HepG2 (cell line): ENCODE measurements at regions not wholly inside any gene's neighbourhood (a gene's known extent, or its start where the extent isn't known, plus 50 kb on each side); places are given as distances from the start of the nearest gene placed in this dataset.

ENCODE experiments used
- ATAC-seq: fragments of 200-7000 bp; cut with Tn5 transposase; 3 replicates; pipeline ENCODE4 v1.9.1; 2020; ENCODE audit warnings: mild to moderate bottlenecking, moderate library complexity
- BruUV-seq: library from RNA; stranded (reverse); fragments of 400-500 nt; replicated peaks from 2 replicates; lab custom pipeline; 2021; lab: Mats Ljungman, UMichigan
- CTCF ChIA-PET: fragments of 300-600 bp; formaldehyde crosslinking; extraction: SDS; loops from one replicate; lab custom pipeline; 2021; ENCODE audit warnings: low total read pairs, inconsistent platforms, low intra/inter-chr PET ratio; lab: Yijun Ruan, JAX
- POLR2A ChIA-PET: fragments of 350-600 bp; sonication (Branson Sonifier 250); formaldehyde crosslinking; loops from one replicate; lab custom pipeline; 2020; ENCODE audit warnings: antibody characterized with exemption, inconsistent platforms; lab: Yijun Ruan, JAX
- DNase-seq: peaks from one replicate; pipeline ENCODE4 v3.0.0-alpha.2; 2015; ENCODE audit warnings: low spot score
- FAIRE-seq: peaks from 3 replicates; lab custom pipeline; 2011; peaks lifted over from hg19 to GRCh38; lab: Jason Lieb, UNC
- H2AFZ ChIP-seq: one replicate; pipeline ENCODE4 v1.6.1; 2011; ENCODE audit warnings: low read length, inconsistent platforms
- H3K27ac ChIP-seq: fragments of 300-600 bp; 3 replicates; pipeline ENCODE4 v1.8.0; 2011; ENCODE audit warnings: mixed run types, mild to moderate bottlenecking, mixed read lengths, low read length, inconsistent platforms; ENCODE audit not compliant: insufficient read depth; ENCODE audit errors: extremely low read length
- H3K27me3 ChIP-seq, 2 experiments: fragments of 200-600 bp in 1 of 2; 2 replicates in 1 of 2; 3 replicates in 1 of 2; pipeline versions ENCODE4 v1.6.0 to v1.8.0; 2011; ENCODE audit warnings: low read length in 2 of 2, mild to moderate bottlenecking in 2 of 2, moderate library complexity in 2 of 2, inconsistent platforms in 1 of 2; ENCODE audit not compliant: insufficient read depth in 2 of 2, control insufficient read depth in 1 of 2
- H3K36me3 ChIP-seq, 2 experiments: fragments of 200-600 bp in 1 of 2; replicated peaks in 1 of 2; 2 replicates in 1 of 2; 3 replicates in 1 of 2; pipeline versions ENCODE4 v1.5.1 to v1.8.0; 2011; ENCODE audit warnings: low read length in 2 of 2, inconsistent platforms in 1 of 2; ENCODE audit not compliant: insufficient read depth in 2 of 2, control insufficient read depth in 1 of 2
- H3K4me1 ChIP-seq: 2 replicates; pipeline ENCODE4 v1.5.1; 2012; ENCODE audit warnings: low read length, inconsistent platforms; ENCODE audit not compliant: insufficient read depth
- H3K4me2 ChIP-seq: 2 replicates; pipeline ENCODE4 v1.6.0; 2011; ENCODE audit warnings: low read depth, low read length, inconsistent platforms
- H3K4me3 ChIP-seq, 3 experiments: fragments of 200-600 bp in 1 of 3; sonication (generic), shearing (Covaris generic) in 1 of 3; replicated peaks in 1 of 3; 2 replicates each; pipeline ENCODE4 v1.5.1; 2011 to 2016; ENCODE audit warnings: low read length in 3 of 3, inconsistent platforms in 2 of 3, low read depth in 2 of 3, mild to moderate bottlenecking in 2 of 3, control low read depth in 1 of 3, mixed read lengths in 1 of 3; ENCODE audit not compliant: insufficient read depth in 1 of 3
- H3K79me2 ChIP-seq: one replicate; pipeline ENCODE4 v1.6.1; 2011; ENCODE audit warnings: low read length, inconsistent platforms; ENCODE audit not compliant: insufficient read depth
- H3K9ac ChIP-seq: 2 replicates; pipeline ENCODE4 v1.6.0; 2011; ENCODE audit warnings: mild to moderate bottlenecking, low read depth, low read length, inconsistent platforms; ENCODE audit not compliant: insufficient read depth
- H3K9me3 ChIP-seq: 2 replicates; pipeline ENCODE4 v1.5.1; 2012; ENCODE audit warnings: mild to moderate bottlenecking, low read length
- H4K20me1 ChIP-seq: 2 replicates; pipeline ENCODE4 v1.6.0; 2011; ENCODE audit warnings: inconsistent platforms, mild to moderate bottlenecking, low read length, moderate library complexity; ENCODE audit not compliant: insufficient read depth
- DZIP1 ChIP-seq: sonication (generic); formaldehyde crosslinking; IDR thresholded peaks from 2 replicates; pipeline ENCODE4 v1.5.0; 2020; ENCODE audit warnings: mild to moderate bottlenecking, missing genetic modification reagents
- FOXM1 ChIP-seq: sonication (generic); formaldehyde crosslinking; IDR thresholded peaks from 2 replicates; pipeline ENCODE4 v1.5.0; 2020; ENCODE audit warnings: missing genetic modification reagents
- KDM5B ChIP-seq: sonication (generic); formaldehyde crosslinking; IDR thresholded peaks from 2 replicates; pipeline ENCODE4 v1.4.0; 2020; ENCODE audit warnings: missing genetic modification reagents, mild to moderate bottlenecking, borderline replicate concordance
- MNT ChIP-seq: fragments of 450-650 bp; IDR thresholded peaks from 2 replicates; pipeline ENCODE4 v1.6.1; 2016
- NFE2L2 ChIP-seq: fragments of 150-350 bp; IDR thresholded peaks from 2 replicates; pipeline ENCODE4 v1.6.1; 2014; ENCODE audit warnings: low read length
- RAD51 ChIP-seq: fragments of 450-650 bp; IDR thresholded peaks from 2 replicates; pipeline ENCODE4 v1.6.1; 2016; ENCODE audit warnings: borderline replicate concordance
- SAFB2 ChIP-seq: sonication (generic); formaldehyde crosslinking; IDR thresholded peaks from 2 replicates; pipeline ENCODE4 v1.5.1; 2020; ENCODE audit warnings: missing genetic modification reagents, low read depth, mild to moderate bottlenecking, borderline replicate concordance
- SMAD3 ChIP-seq: sonication (generic); formaldehyde crosslinking; IDR thresholded peaks from 2 replicates; pipeline ENCODE4 v1.4.0; 2020; ENCODE audit warnings: missing genetic modification reagents
- SRY ChIP-seq: sonication (generic); formaldehyde crosslinking; IDR thresholded peaks from 2 replicates; pipeline ENCODE4 v1.8.0; 2022; ENCODE audit warnings: mild to moderate bottlenecking, missing genetic modification reagents
- TBX3 ChIP-seq: fragments of 450-650 bp; IDR thresholded peaks from 2 replicates; pipeline ENCODE4 v1.6.1; 2017; ENCODE audit warnings: antibody characterized with exemption, mild to moderate bottlenecking, inconsistent platforms, borderline replicate concordance
- ZBTB38 ChIP-seq: sonication (generic); formaldehyde crosslinking; IDR thresholded peaks from 2 replicates; pipeline ENCODE4 v1.5.1; 2020; ENCODE audit warnings: mild to moderate bottlenecking, missing genetic modification reagents
- ZNF17 ChIP-seq: sonication (generic); formaldehyde crosslinking; IDR thresholded peaks from 2 replicates; pipeline ENCODE4 v1.5.0; 2020; ENCODE audit warnings: mild to moderate bottlenecking, missing genetic modification reagents
- ZNF256 ChIP-seq: sonication (generic); formaldehyde crosslinking; conservative IDR thresholded peaks from 2 replicates; pipeline ENCODE4 v1.4.0; 2020; ENCODE audit warnings: missing genetic modification reagents
- ZNF629 ChIP-seq: sonication (generic); formaldehyde crosslinking; conservative IDR thresholded peaks from 2 replicates; pipeline ENCODE4 v1.5.0; 2020; ENCODE audit warnings: missing genetic modification reagents
- ZNF720 ChIP-seq: sonication (generic); formaldehyde crosslinking; IDR thresholded peaks from 2 replicates; pipeline ENCODE4 v1.4.0; 2020; ENCODE audit warnings: missing genetic modification reagents
- ZNF749 ChIP-seq: sonication (generic); formaldehyde crosslinking; IDR thresholded peaks from 2 replicates; pipeline ENCODE4 v1.8.0; 2022; ENCODE audit warnings: mild to moderate bottlenecking, missing genetic modification reagents, moderate library complexity, borderline replicate concordance
- WGBS: methylation state at CpG from one replicate; pipeline ENCODE4 v1.1.6; 2017; ENCODE audit warnings: low lambda C conversion rate; 5-methylcytosine and 5-hydroxymethylcytosine counted together
- in situ Hi-C: cut with HindIII; loops from 2 replicates; pipeline ENCODE4 v1.10.0; 2017; ENCODE audit warnings: low pct_unique_long_range_greater_than_20kb; ENCODE audit not compliant: extremely low pct_ligation_motif_present
- intact Hi-C: fragments of 100-400 bp; cut with micrococcal nuclease; formaldehyde crosslinking; loops from one replicate; pipeline ENCODE4 v1.10.0; 2022; ENCODE audit not compliant: unreplicated experiment
- TF ChIP-seq, protein P1 (sequence below): sonication (generic); formaldehyde crosslinking; conservative IDR thresholded peaks from 2 replicates; pipeline ENCODE4 v1.8.1; 2023; ENCODE audit warnings: missing genetic modification reagents

DNA sequence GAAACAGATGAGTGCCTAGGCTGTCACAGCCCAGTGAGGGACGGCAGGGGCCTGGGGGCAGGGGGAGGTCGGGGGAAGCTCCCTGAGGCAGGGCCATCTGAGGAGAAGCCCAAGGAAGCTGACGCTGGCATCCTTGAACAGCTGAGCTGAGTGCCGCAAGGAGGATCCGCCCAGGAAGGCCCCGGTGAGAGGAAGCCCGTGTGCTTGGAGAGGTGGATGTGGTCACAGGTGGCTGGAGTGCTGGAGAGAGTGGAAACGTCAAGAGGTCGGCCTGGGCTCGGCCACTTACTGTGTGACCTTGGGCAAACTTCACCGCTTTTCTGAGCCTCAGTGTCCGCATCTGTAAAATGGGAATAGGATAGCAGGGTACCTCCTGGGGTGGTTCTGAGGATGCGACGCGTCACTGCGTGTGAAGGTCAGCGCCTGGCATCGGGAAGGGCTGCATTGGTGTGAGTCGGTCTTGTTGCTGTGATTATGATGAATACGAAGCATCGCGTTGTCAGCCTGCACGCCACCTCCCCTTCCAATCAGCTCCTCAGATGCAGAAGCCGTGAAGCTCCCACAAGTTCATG lies 116.1 kb upstream of the PTPN1 start (continued):
- TF ChIP-seq ZNF17 (CRISPR knock-in tag) (no peak), DZIP1 (no peak), ZBTB38 (CRISPR knock-in tag) (peak; percentile 65; the same call in 1 of the 2 replicates), ZNF749 (CRISPR knock-in tag) (0 out of 2 replicates have a peak, but pooled peaks have one; percentile 60), ZNF629 (peak; percentile 98), SRY (CRISPR knock-in tag) (no peak), TBX3 (no peak)

- no TSS peak for BruUV-seq
- DNase-seq (no peak), FAIRE-seq (no peak), ATAC-seq (no peak)
- in situ Hi-C loops (no loop called here), intact Hi-C loops (no loop called here)
- Histone ChIP-seq H3K9me3 (no peaks in the 10 kb centered on the region), H3K36me3 (no peaks in the 10 kb centered on the region), H3K4me3 (no peak overlapping the region), H3K27ac (peak overlapping the region; percentile 23), H4K20me1 (no peaks in the 10 kb centered on the region), H3K27me3 (no peaks in the 10 kb centered on the region), H3K4me1 (peaks cover 95% of the 10 kb centered on the region), H2AFZ (no peak overlapping the region), H3K9ac (no peak overlapping the region), H3K4me2 (no peak overlapping the region), H3K79me2 (no peaks in the 10 kb centered on the region)
- TF ChIP-seq SAFB2 (CRISPR knock-in tag) (no peak), SMAD3 (no peak), ZNF720 (CRISPR knock-in tag) (no peak), FOXM1 (CRISPR knock-in tag) (no peak), ZNF256 (CRISPR knock-in tag) (no peak), NFE2L2 (no peak), MNT (no peak), RAD51 (no peak), KDM5B (CRISPR knock-in tag) (no peak)
- TF ChIP-seq, protein P1, sequence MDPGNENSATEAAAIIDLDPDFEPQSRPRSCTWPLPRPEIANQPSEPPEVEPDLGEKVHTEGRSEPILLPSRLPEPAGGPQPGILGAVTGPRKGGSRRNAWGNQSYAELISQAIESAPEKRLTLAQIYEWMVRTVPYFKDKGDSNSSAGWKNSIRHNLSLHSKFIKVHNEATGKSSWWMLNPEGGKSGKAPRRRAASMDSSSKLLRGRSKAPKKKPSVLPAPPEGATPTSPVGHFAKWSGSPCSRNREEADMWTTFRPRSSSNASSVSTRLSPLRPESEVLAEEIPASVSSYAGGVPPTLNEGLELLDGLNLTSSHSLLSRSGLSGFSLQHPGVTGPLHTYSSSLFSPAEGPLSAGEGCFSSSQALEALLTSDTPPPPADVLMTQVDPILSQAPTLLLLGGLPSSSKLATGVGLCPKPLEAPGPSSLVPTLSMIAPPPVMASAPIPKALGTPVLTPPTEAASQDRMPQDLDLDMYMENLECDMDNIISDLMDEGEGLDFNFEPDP (CRISPR knock-in tag): no peak
- ChIA-PET POLR2A (interaction anchor here (0.6 to 1.2 kb wide), 5 partner anchors 10 to 1392 kb away, joined by 3 to 7 read pairs (median 3); no protein-coding TSS in a partner anchor), CTCF (no interaction called here)
- WGBS: 92% methylated on average over 11 of the region's 11 CpGs
Measured at GRCh38 chr20:50394569-50394968, 115.6 kb upstream of the PTPN1 start.
